GM12892 (cell line): ENCODE measurements at regions not wholly inside any gene's neighbourhood (a gene's known extent, or its start where the extent isn't known, plus 50 kb on each side); places are given as distances from the start of the nearest gene placed in this dataset.

Experiments
- POLR2A ChIP-seq: IDR thresholded peaks from 2 replicates; pipeline ENCODE4 v1.6.1; 2011; ENCODE audit warnings: low read depth, low read length, control low read depth
- TAF1 ChIP-seq: IDR thresholded peaks from 2 replicates; pipeline ENCODE4 v1.6.1; 2011; ENCODE audit warnings: low read depth, mild to moderate bottlenecking, control low read depth, low read length, borderline replicate concordance

DNA sequence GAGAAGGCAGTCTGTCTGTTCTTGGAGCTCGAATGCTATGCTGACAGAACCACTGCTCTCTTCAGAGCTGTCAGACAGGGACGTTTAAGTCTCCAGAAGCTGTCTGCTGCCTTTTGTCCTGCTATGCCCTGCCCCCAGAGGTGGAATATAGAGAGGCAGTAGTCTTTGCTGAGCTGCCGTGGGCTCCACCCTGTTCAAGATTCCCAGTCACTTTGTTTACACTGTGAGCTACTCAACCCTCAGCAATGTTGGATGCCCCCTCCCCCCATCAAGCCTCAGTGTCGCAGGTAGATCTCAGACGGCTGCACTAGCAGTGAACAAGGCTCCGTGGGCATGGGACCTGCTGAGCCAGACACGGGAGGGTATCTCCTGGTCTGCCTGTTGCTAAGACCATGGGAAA is 344.2 kb downstream of the TMEM161B start:
- TF ChIP-seq POLR2A = no peak
- no peak for TF ChIP-seq TAF1
